Gastroesophageal sphincter (tissue), 4 donors: ENCODE measurements at regions not wholly inside any gene's neighbourhood (a gene's known extent, or its start where the extent isn't known, plus 50 kb on each side); places are given as distances from the start of the nearest gene placed in this dataset.

Experiments used
- ATAC-seq: fragments of 150-250 bp; one replicate; pipeline ENCODE4 v1.9.1; 2016; ENCODE audit warnings: mild to moderate bottlenecking, moderate library complexity
- H3K27ac ChIP-seq, 4 donors: fragments of 200-600 bp; sonication (generic) in 3 of 4; 1 replicate in 3 of 4; 2 replicates in 1 of 4; pipeline ENCODE4 v1.5.1; 2016 to 2019
- H3K27me3 ChIP-seq: fragments of 200-600 bp; sonication (generic); one replicate; pipeline ENCODE4 v1.5.1; 2019
- H3K36me3 ChIP-seq, 2 donors: fragments of 200-600 bp; sonication (generic); one replicate each; pipeline ENCODE4 v1.5.1; 2019; ENCODE audit warnings: control low read depth in 1 of 2
- H3K4me1 ChIP-seq, 3 donors: fragments of 200-600 bp; sonication (generic); 1 replicate in 2 of 3; 2 replicates in 1 of 3; pipeline ENCODE4 v1.5.1; 2016 to 2019; ENCODE audit warnings: control low read depth in 2 of 3
- H3K4me3 ChIP-seq, 2 donors: fragments of 200-600 bp; sonication (generic); one replicate each; pipeline ENCODE4 v1.5.1; 2019; ENCODE audit warnings: mild to moderate bottlenecking in 1 of 2, moderate library complexity in 1 of 2
- H3K9me3 ChIP-seq, 3 donors: fragments of 200-600 bp; sonication (generic); one replicate each; pipeline ENCODE4 v1.5.1; 2017 to 2019; ENCODE audit warnings: control low read depth in 2 of 3
- CTCF ChIP-seq, 4 experiments: fragments of 200-600 bp in 2 of 4; fragments of 450-650 bp in 2 of 4; sonication (generic) in 1 of 4; IDR thresholded peaks; one replicate each; pipeline ENCODE4 v1.5.1; 2017 to 2019; ENCODE audit warnings: antibody characterized with exemption in 4 of 4, mild to moderate bottlenecking in 2 of 4, moderate library complexity in 2 of 4
- EP300 ChIP-seq: sonication (generic); formaldehyde crosslinking; IDR thresholded peaks from one replicate; pipeline ENCODE4 v1.6.1; 2017; ENCODE audit warnings: antibody characterized with exemption, mild to moderate bottlenecking
- POLR2A ChIP-seq, 2 donors: fragments of 450-650 bp; IDR thresholded peaks; one replicate each; pipeline ENCODE4 v1.6.1; 2017; ENCODE audit warnings: antibody characterized with exemption in 2 of 2, mild to moderate bottlenecking in 2 of 2, moderate library complexity in 1 of 2
- POLR2AphosphoS5 ChIP-seq: sonication (generic); formaldehyde crosslinking; IDR thresholded peaks from one replicate; pipeline ENCODE4 v1.6.1; 2017; ENCODE audit warnings: antibody characterized with exemption
- WGBS, 2 donors: methylation state at CpG; one replicate each; pipeline ENCODE4 v1.1.5; 2018; ENCODE audit warnings: low coverage in 1 of 2; 5-methylcytosine and 5-hydroxymethylcytosine counted together

GRCh38 chr22:48021991-48022401 lies 1259.5 kb downstream of the TBC1D22A start:
- WGBS, 2 donors = 77 to 85% methylated on average over 3 to 4 of the region's 4 CpGs
- H3K27me3 ChIP-seq = peaks cover 38% of the 10 kb centered on the region
- no peak overlapping the region for H3K4me3 ChIP-seq
- no peaks in the 10 kb centered on the region for H3K4me1 ChIP-seq
- no peak for ATAC-seq
- TF ChIP-seq CTCF (IDR thresholded peaks at IDR 0.05) (no peak), POLR2A (IDR thresholded peaks at IDR 0.05) (no peak), EP300 (no peak), POLR2AphosphoS5 (no peak)
- H3K27ac ChIP-seq = no peak overlapping the region
- peaks cover 0 to 31% (median 0%) of the 10 kb centered on the region in 3 donors for H3K9me3 ChIP-seq
- H3K36me3 ChIP-seq = no peaks in the 10 kb centered on the region

GRCh38 chr22:48018346-48018745 lies 1255.9 kb downstream of the TBC1D22A start:
- Histone ChIP-seq H3K9me3 (peaks cover 0 to 31% (median 0%) of the 10 kb centered on the region in 3 donors), H3K4me1 (no peaks in the 10 kb centered on the region), H3K27me3 (peaks cover 42% of the 10 kb centered on the region), H3K36me3 (no peaks in the 10 kb centered on the region), H3K27ac (no peak overlapping the region), H3K4me3 (no peak overlapping the region)
- no peak for ATAC-seq
- 49% methylated on average over 4 of the region's 5 CpGs; no CpG with 5 or more reads in 1 of the 2 donors for WGBS, 2 donors
- TF ChIP-seq POLR2A (IDR thresholded peaks at IDR 0.05) = no peak
- no peak for TF ChIP-seq EP300

- TF ChIP-seq CTCF (IDR thresholded peaks at IDR 0.05) (no peak), POLR2AphosphoS5 (no peak), EP300 (no peak), POLR2A (IDR thresholded peaks at IDR 0.05) (no peak)
- WGBS, 2 donors = 77 to 100% methylated on average over 1 to 3 of the region's 5 CpGs
- Histone ChIP-seq H3K9me3 (peaks cover 0 to 24% (median 0%) of the 10 kb centered on the region in 3 donors), H3K4me3 (no peak overlapping the region), H3K4me1 (no peaks in the 10 kb centered on the region), H3K36me3 (no peaks in the 10 kb centered on the region), H3K27me3 (peaks cover 41% of the 10 kb centered on the region), H3K27ac (no peak overlapping the region)
- no peak for ATAC-seq
Observed at GRCh38 chr22:48015701-48016100, 1253.3 kb downstream of the TBC1D22A start.

GRCh38 chr22:48004936-48005335 lies 1242.5 kb downstream of the TBC1D22A start:
- TF ChIP-seq POLR2AphosphoS5 (no peak), CTCF (IDR thresholded peaks at IDR 0.05) (no peak), POLR2A (IDR thresholded peaks at IDR 0.05) (no peak), EP300 (no peak)
- Histone ChIP-seq H3K4me3 (no peak overlapping the region), H3K4me1 (no peaks in the 10 kb centered on the region), H3K9me3 (no peaks in the 10 kb centered on the region), H3K27ac (no peak overlapping the region), H3K27me3 (peaks cover 35% of the 10 kb centered on the region), H3K36me3 (no peaks in the 10 kb centered on the region)
- WGBS, 2 donors = 87% methylated on average over 4 of the region's 4 CpGs; no CpG with 5 or more reads in 1 of the 2 donors
- ATAC-seq = no peak

GRCh38 chr22:48004038-48004437 lies 1241.6 kb downstream of the TBC1D22A start:
- Histone ChIP-seq H3K27me3 (peaks cover 35% of the 10 kb centered on the region), H3K4me3 (no peak overlapping the region), H3K4me1 (no peaks in the 10 kb centered on the region), H3K27ac (no peak overlapping the region), H3K36me3 (no peaks in the 10 kb centered on the region), H3K9me3 (no peaks in the 10 kb centered on the region)
- TF ChIP-seq EP300 = no peak
- TF ChIP-seq CTCF (IDR thresholded peaks at IDR 0.05) = no peak
- TF ChIP-seq POLR2AphosphoS5 = no peak
- TF ChIP-seq POLR2A (IDR thresholded peaks at IDR 0.05) = no peak
- WGBS, 2 donors = no CpG with 5 or more reads among the region's 6 CpGs
- no peak for ATAC-seq
